Activated T-helper 1 cell treated with anti-CD3 and anti-CD28 coated beads, Interleukin-2, amount 50 U/mL, for 16 hours (primary cell): ENCODE measurements at regions not wholly inside any gene's neighbourhood (a gene's known extent, or its start where the extent isn't known, plus 50 kb on each side); places are given as distances from the start of the nearest gene placed in this dataset.

Source experiments
- DNase-seq, 2 donors: peaks; one replicate each; pipeline ENCODE4 v3.0.0-alpha.2; 2020; ENCODE audit warnings: low read depth in 1 of 2, low spot score in 1 of 2

GRCh38 chr11:134675983-134676382, 263.9 kb upstream of the B3GAT1 start:
- DNase-seq: no peak

- DNase-seq: no peak
Observed at GRCh38 chr11:134674974-134675373, 262.9 kb upstream of the B3GAT1 start.

GRCh38 chr11:134670961-134671370, 258.9 kb upstream of the B3GAT1 start:
- no peak for DNase-seq

- DNase-seq: no peak
Observed at GRCh38 chr11:134670247-134670782, 258.3 kb upstream of the B3GAT1 start.

GRCh38 chr11:134669796-134670195, 257.8 kb upstream of the B3GAT1 start:
- no peak for DNase-seq

- no peak for DNase-seq
Observed at GRCh38 chr11:134668796-134669195, 256.8 kb upstream of the B3GAT1 start.

- DNase-seq: no peak
Observed at GRCh38 chr11:134668076-134668475, 256.0 kb upstream of the B3GAT1 start.

- no peak for DNase-seq
Observed at GRCh38 chr11:134667505-134667904, 255.5 kb upstream of the B3GAT1 start.

GRCh38 chr11:134667175-134667500, 255.1 kb upstream of the B3GAT1 start:
- DNase-seq: no peak

GRCh38 chr11:134666273-134667174, 254.5 kb upstream of the B3GAT1 start:
- DNase-seq: no peak

- no peak for DNase-seq
Observed at GRCh38 chr11:134665571-134666270, 253.7 kb upstream of the B3GAT1 start.

GRCh38 chr11:134665188-134665535, 253.1 kb upstream of the B3GAT1 start:
- no peak for DNase-seq

GRCh38 chr11:134664447-134665187, 252.6 kb upstream of the B3GAT1 start:
- DNase-seq: no peak

GRCh38 chr11:134663506-134664313, 251.7 kb upstream of the B3GAT1 start:
- no peak for DNase-seq

GRCh38 chr11:134662629-134663360, 250.8 kb upstream of the B3GAT1 start:
- no peak for DNase-seq

- DNase-seq: no peak
Observed at GRCh38 chr11:134661660-134662059, 249.6 kb upstream of the B3GAT1 start.

GRCh38 chr11:134660416-134660815, 248.4 kb upstream of the B3GAT1 start:
- no peak for DNase-seq

GRCh38 chr11:134659882-134660281, 247.8 kb upstream of the B3GAT1 start:
- DNase-seq: no peak

- DNase-seq: no peak
Observed at GRCh38 chr11:134658481-134659225, 246.6 kb upstream of the B3GAT1 start.
